ENCODE measurements at regions not wholly inside any gene's neighbourhood (a gene's known extent, or its start where the extent isn't known, plus 50 kb on each side); places are given as distances from the start of the nearest gene placed in this dataset.

- H3K4me3 ChIP-seq (replicated peaks in 1 of 2; ENCODE audit: low read depth in 2 of 2, low read length in 2 of 2), result no peak overlapping the region
- TF ChIP-seq CTCF (IDR thresholded peaks at IDR 0.05; ENCODE audit: low read depth, low read length), result no peak
- no peak for DNase-seq (ENCODE audit: low read depth in 2 of 2)
Observed at GRCh38 chr2:172227719-172228118, 125.0 kb upstream of the DLX2 start.

- no peak for DNase-seq (ENCODE audit: low read depth in 2 of 2)
- no peak for TF ChIP-seq CTCF (IDR thresholded peaks at IDR 0.05; ENCODE audit: low read depth, low read length)
- H3K4me3 ChIP-seq (replicated peaks in 1 of 2; ENCODE audit: low read depth in 2 of 2, low read length in 2 of 2), result no peak overlapping the region
Observed at GRCh38 chr2:172228177-172228808, 125.6 kb upstream of the DLX2 start.

- no peak for TF ChIP-seq CTCF (IDR thresholded peaks at IDR 0.05; ENCODE audit: low read depth, low read length)
- no peak for DNase-seq (ENCODE audit: low read depth in 2 of 2)
- H3K4me3 ChIP-seq (replicated peaks in 1 of 2; ENCODE audit: low read depth in 2 of 2, low read length in 2 of 2), result no peak overlapping the region
Observed at GRCh38 chr2:172229125-172229524, 126.4 kb upstream of the DLX2 start.

- H3K4me3 ChIP-seq (replicated peaks in 1 of 2; ENCODE audit: low read depth in 2 of 2, low read length in 2 of 2), result no peak overlapping the region
- no peak for TF ChIP-seq CTCF (IDR thresholded peaks at IDR 0.05; ENCODE audit: low read depth, low read length)
- DNase-seq (ENCODE audit: low read depth in 2 of 2), result no peak
Observed at GRCh38 chr2:172230332-172230888, 127.7 kb upstream of the DLX2 start.

GRCh38 chr2:172230889-172231401, 128.2 kb upstream of the DLX2 start:
- H3K4me3 ChIP-seq (replicated peaks in 1 of 2; ENCODE audit: low read depth in 2 of 2, low read length in 2 of 2), result no peak overlapping the region
- no peak for TF ChIP-seq CTCF (IDR thresholded peaks at IDR 0.05; ENCODE audit: low read depth, low read length)
- no peak for DNase-seq (ENCODE audit: low read depth in 2 of 2)

- no peak for TF ChIP-seq CTCF (IDR thresholded peaks at IDR 0.05; ENCODE audit: low read depth, low read length)
- DNase-seq (ENCODE audit: low read depth in 2 of 2), result no peak
- H3K4me3 ChIP-seq (replicated peaks in 1 of 2; ENCODE audit: low read depth in 2 of 2, low read length in 2 of 2), result no peak overlapping the region
Observed at GRCh38 chr2:172231508-172231907, 128.8 kb upstream of the DLX2 start.
